Neuronal stem cell (in vitro differentiated cells): ENCODE measurements at regions not wholly inside any gene's neighbourhood (a gene's known extent, or its start where the extent isn't known, plus 50 kb on each side); places are given as distances from the start of the nearest gene placed in this dataset.

Experiments
- DNase-seq: peaks from one replicate; pipeline ENCODE4 v3.0.0-alpha.2; 2013; ENCODE audit warnings: low spot score
- H2AFZ ChIP-seq: one replicate; pipeline ENCODE4 v1.6.1; 2013; ENCODE audit warnings: mild to moderate bottlenecking, low read length, inconsistent platforms
- H2AK5ac ChIP-seq: 2 replicates; pipeline ENCODE4 v1.6.1; 2013; ENCODE audit warnings: low read depth, mild to moderate bottlenecking, inconsistent platforms, low read length, moderate library complexity, mixed read lengths
- H2BK120ac ChIP-seq: 2 replicates; pipeline ENCODE4 v1.6.1; 2013; ENCODE audit warnings: low read depth, mild to moderate bottlenecking, inconsistent platforms, low read length, moderate library complexity, mixed read lengths
- H2BK12ac ChIP-seq: one replicate; pipeline ENCODE4 v1.6.1; 2013; ENCODE audit warnings: low read length, inconsistent platforms
- H2BK15ac ChIP-seq: 2 replicates; pipeline ENCODE4 v1.6.1; 2013; ENCODE audit warnings: mild to moderate bottlenecking, low read length, inconsistent platforms, mixed read lengths
- H2BK5ac ChIP-seq: one replicate; pipeline ENCODE4 v1.6.1; 2013; ENCODE audit warnings: inconsistent platforms, mild to moderate bottlenecking, low read length, moderate library complexity
- H3K14ac ChIP-seq: one replicate; pipeline ENCODE4 v1.6.1; 2013; ENCODE audit warnings: low read length, inconsistent platforms
- H3K18ac ChIP-seq: 2 replicates; pipeline ENCODE4 v1.6.1; 2013; ENCODE audit warnings: low read length, inconsistent platforms
- H3K23ac ChIP-seq: 2 replicates; pipeline ENCODE4 v1.6.1; 2013; ENCODE audit warnings: low read depth, mild to moderate bottlenecking, mixed read lengths, low read length, inconsistent platforms; ENCODE audit not compliant: poor library complexity
- H3K27ac ChIP-seq: replicated peaks from 3 replicates; pipeline ENCODE4 v1.5.1; 2013; ENCODE audit warnings: low read length, inconsistent platforms
- H3K27me3 ChIP-seq, 3 experiments: 2 replicates each; pipeline ENCODE4 v1.6.1; 2013; ENCODE audit warnings: low read length in 3 of 3, mild to moderate bottlenecking in 2 of 3, inconsistent platforms in 1 of 3, low read depth in 1 of 3, mixed read lengths in 1 of 3, moderate library complexity in 1 of 3; ENCODE audit not compliant: control insufficient read depth in 3 of 3, insufficient read depth in 3 of 3
- H3K36me3 ChIP-seq, 2 donors: replicated peaks in 1 of 2; 2 replicates each; pipeline ENCODE4 v1.6.1; 2013; ENCODE audit warnings: low read length in 2 of 2; ENCODE audit not compliant: control insufficient read depth in 2 of 2, insufficient read depth in 2 of 2
- H3K4ac ChIP-seq: 2 replicates; pipeline ENCODE4 v1.6.1; 2013; ENCODE audit warnings: inconsistent platforms, mild to moderate bottlenecking, low read length, moderate library complexity
- H3K4me1 ChIP-seq, 2 donors: 1 replicate in 1 of 2; 2 replicates in 1 of 2; pipeline ENCODE4 v1.6.1; 2013; ENCODE audit warnings: low read length in 2 of 2, low read depth in 1 of 2; ENCODE audit not compliant: control insufficient read depth in 2 of 2, insufficient read depth in 1 of 2
- H3K4me2 ChIP-seq: one replicate; pipeline ENCODE4 v1.6.1; 2013; ENCODE audit warnings: mild to moderate bottlenecking, low read length, inconsistent platforms; ENCODE audit not compliant: insufficient read depth, poor library complexity, severe bottlenecking
- H3K4me3 ChIP-seq, 2 donors: 2 replicates each; pipeline ENCODE4 v1.5.1; 2013; ENCODE audit warnings: low read length in 2 of 2, mild to moderate bottlenecking in 2 of 2, inconsistent platforms in 1 of 2, moderate library complexity in 1 of 2
- H3K79me1 ChIP-seq: one replicate; pipeline ENCODE4 v1.6.1; 2013; ENCODE audit warnings: low read depth, mild to moderate bottlenecking, inconsistent platforms, low read length, moderate library complexity
- H3K9ac ChIP-seq: one replicate; pipeline ENCODE4 v1.6.1; 2013; ENCODE audit warnings: mild to moderate bottlenecking, low read depth, low read length, inconsistent platforms; ENCODE audit not compliant: poor library complexity
- H3K9me3 ChIP-seq, 2 donors: replicated peaks in 1 of 2; 2 replicates each; pipeline versions ENCODE3 to v1.6.1; 2013; ENCODE audit warnings: low read length in 2 of 2, mild to moderate bottlenecking in 2 of 2, inconsistent platforms in 1 of 2, low read depth in 1 of 2, mixed read lengths in 1 of 2, moderate library complexity in 1 of 2; ENCODE audit not compliant: control insufficient read depth in 2 of 2, insufficient read depth in 1 of 2
- H4K8ac ChIP-seq: one replicate; pipeline ENCODE4 v1.6.1; 2013; ENCODE audit warnings: low read depth, mild to moderate bottlenecking, inconsistent platforms, low read length, moderate library complexity
- H4K91ac ChIP-seq: one replicate; pipeline ENCODE4 v1.6.1; 2013; ENCODE audit warnings: low read length, low read depth, mild to moderate bottlenecking, inconsistent platforms; ENCODE audit not compliant: poor library complexity
- WGBS, 2 donors: extraction: QIAGEN DNeasy Blood & Tissue Kit; methylation state at CpG; one replicate each; pipeline ENCODE4 v1.1.7; 2013; ENCODE audit warnings: missing lambda C conversion rate in 2 of 2, mixed read lengths in 1 of 2; ENCODE audit not compliant: insufficient read length in 2 of 2, insufficient replicate concordance in 1 of 2; ENCODE audit errors: extremely low coverage in 2 of 2; 5-methylcytosine and 5-hydroxymethylcytosine counted together

- no CpG with 5 or more reads among the region's 3 CpGs for WGBS, 2 donors
- H2AK5ac ChIP-seq = no peak overlapping the region
Observed at GRCh38 chr17:71689782-71690181, 431.0 kb upstream of the SOX9 start.

GRCh38 chr17:71699907-71700306 lies 420.9 kb upstream of the SOX9 start:
- H3K9ac ChIP-seq = no peak overlapping the region
- H3K4ac ChIP-seq = no peak overlapping the region
- no peaks in the 10 kb centered on the region for H3K4me1 ChIP-seq
- H3K36me3 ChIP-seq = no peaks in the 10 kb centered on the region
- H2AFZ ChIP-seq = no peak overlapping the region
- no peak overlapping the region for H2BK12ac ChIP-seq
- no peaks in the 10 kb centered on the region for H3K9me3 ChIP-seq
- no peak overlapping the region for H4K8ac ChIP-seq
- no peak overlapping the region for H3K4me3 ChIP-seq
- no peaks in the 10 kb centered on the region for H3K79me1 ChIP-seq
- no peak overlapping the region for H2BK15ac ChIP-seq
- H3K18ac ChIP-seq = no peak overlapping the region
- no peak overlapping the region for H3K23ac ChIP-seq
- DNase-seq = no peak
- no peak overlapping the region for H3K14ac ChIP-seq
- H2AK5ac ChIP-seq = no peak overlapping the region
- H2BK120ac ChIP-seq = no peak overlapping the region
- H3K27me3 ChIP-seq = no peaks in the 10 kb centered on the region
- H3K4me2 ChIP-seq = no peak overlapping the region
- no peak overlapping the region for H2BK5ac ChIP-seq
- H4K91ac ChIP-seq = no peak overlapping the region
- no peak overlapping the region for H3K27ac ChIP-seq

More at GRCh38 chr17:71689782-71690181, 431.0 kb upstream of the SOX9 start:
- no peak for DNase-seq
- H3K27ac ChIP-seq = no peak overlapping the region
- H3K27me3 ChIP-seq = no peaks in the 10 kb centered on the region
- H3K4me1 ChIP-seq = no peaks in the 10 kb centered on the region
- H3K9me3 ChIP-seq = no peaks in the 10 kb centered on the region
- H3K14ac ChIP-seq = no peak overlapping the region
- no peak overlapping the region for H4K8ac ChIP-seq
- H2BK120ac ChIP-seq = no peak overlapping the region
- no peak overlapping the region for H3K9ac ChIP-seq
- no peak overlapping the region for H2BK15ac ChIP-seq
- no peak overlapping the region for H4K91ac ChIP-seq
- no peak overlapping the region for H2BK5ac ChIP-seq
- H3K4ac ChIP-seq = no peak overlapping the region
- H2BK12ac ChIP-seq = no peak overlapping the region
- no peaks in the 10 kb centered on the region for H3K79me1 ChIP-seq
- H3K36me3 ChIP-seq = no peaks in the 10 kb centered on the region
- no peak overlapping the region for H3K23ac ChIP-seq
- no peak overlapping the region for H3K4me2 ChIP-seq
- no peak overlapping the region for H3K4me3 ChIP-seq
- H3K18ac ChIP-seq = no peak overlapping the region
- H2AFZ ChIP-seq = no peak overlapping the region

GRCh38 chr17:71703701-71704100 lies 417.1 kb upstream of the SOX9 start:
- Histone ChIP-seq H2BK120ac (no peak overlapping the region), H3K79me1 (no peaks in the 10 kb centered on the region), H3K27ac (no peak overlapping the region), H4K8ac (no peak overlapping the region), H3K4me3 (no peak overlapping the region), H2BK15ac (no peak overlapping the region), H3K14ac (no peak overlapping the region), H2BK5ac (no peak overlapping the region), H4K91ac (no peak overlapping the region), H3K23ac (no peak overlapping the region), H2AK5ac (no peak overlapping the region), H2BK12ac (no peak overlapping the region), H2AFZ (no peak overlapping the region), H3K9ac (no peak overlapping the region), H3K4me2 (no peak overlapping the region), H3K4ac (no peak overlapping the region), H3K27me3 (no peaks in the 10 kb centered on the region), H3K18ac (no peak overlapping the region), H3K9me3 (no peaks in the 10 kb centered on the region), H3K36me3 (no peaks in the 10 kb centered on the region), H3K4me1 (no peaks in the 10 kb centered on the region)
- no CpG with 5 or more reads among the region's 2 CpGs for WGBS, 2 donors
- no peak for DNase-seq

- H3K9ac ChIP-seq = no peak overlapping the region
- H3K18ac ChIP-seq = no peak overlapping the region
- peak overlapping the region; percentile 86 for H3K27ac ChIP-seq
- no peak overlapping the region for H3K23ac ChIP-seq
- no peak overlapping the region for H2BK12ac ChIP-seq
- no peak overlapping the region for H2AK5ac ChIP-seq
- H2BK15ac ChIP-seq = no peak overlapping the region
- no peak for DNase-seq
- H3K36me3 ChIP-seq = no peaks in the 10 kb centered on the region
- no peak overlapping the region for H2BK120ac ChIP-seq
- H3K14ac ChIP-seq = no peak overlapping the region
- H3K4me3 ChIP-seq = no peak overlapping the region
- H3K79me1 ChIP-seq = no peaks in the 10 kb centered on the region
- no peak overlapping the region for H2AFZ ChIP-seq
- no peaks in the 10 kb centered on the region for H3K27me3 ChIP-seq
- H3K4me1 ChIP-seq = peaks cover 0 to 6% of the 10 kb centered on the region in 2 donors
- WGBS, 2 donors = no CpG with 5 or more reads among the region's 3 CpGs
- H2BK5ac ChIP-seq = no peak overlapping the region
- no peak overlapping the region for H4K91ac ChIP-seq
- H4K8ac ChIP-seq = no peak overlapping the region
- no peak overlapping the region for H3K4ac ChIP-seq
- no peaks in the 10 kb centered on the region for H3K9me3 ChIP-seq
- no peak overlapping the region for H3K4me2 ChIP-seq
Observed at GRCh38 chr17:71709271-71709890, 411.4 kb upstream of the SOX9 start.
